GM19193 (cell line): ENCODE measurements at regions not wholly inside any gene's neighbourhood (a gene's known extent, or its start where the extent isn't known, plus 50 kb on each side); places are given as distances from the start of the nearest gene placed in this dataset.

ENCODE experiments used
- POLR2A ChIP-seq: IDR thresholded peaks from 4 replicates; pipeline ENCODE4 v1.6.1; 2011; ENCODE audit not compliant: insufficient read depth, insufficient read length; ENCODE audit errors: extremely low read depth

DNA sequence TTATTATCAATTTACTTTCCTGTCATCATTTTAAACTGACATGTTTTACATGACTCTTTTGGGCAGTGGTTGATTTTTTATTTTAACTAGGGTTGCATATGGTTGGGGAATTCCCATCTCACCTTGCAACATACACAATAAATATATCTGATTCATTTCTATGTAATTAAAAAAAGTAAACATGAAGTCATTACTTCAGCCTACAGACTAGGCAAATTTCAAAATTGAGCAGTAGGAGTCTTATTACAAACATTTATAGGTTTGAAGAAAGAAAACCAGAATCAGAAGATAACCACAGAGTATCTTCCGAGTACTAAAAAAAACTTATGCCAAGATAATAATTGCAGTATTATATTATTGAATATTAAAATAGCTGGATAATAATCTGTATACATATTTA, 377.0 kb upstream of the VRK2 start:
- no peak for TF ChIP-seq POLR2A

DNA sequence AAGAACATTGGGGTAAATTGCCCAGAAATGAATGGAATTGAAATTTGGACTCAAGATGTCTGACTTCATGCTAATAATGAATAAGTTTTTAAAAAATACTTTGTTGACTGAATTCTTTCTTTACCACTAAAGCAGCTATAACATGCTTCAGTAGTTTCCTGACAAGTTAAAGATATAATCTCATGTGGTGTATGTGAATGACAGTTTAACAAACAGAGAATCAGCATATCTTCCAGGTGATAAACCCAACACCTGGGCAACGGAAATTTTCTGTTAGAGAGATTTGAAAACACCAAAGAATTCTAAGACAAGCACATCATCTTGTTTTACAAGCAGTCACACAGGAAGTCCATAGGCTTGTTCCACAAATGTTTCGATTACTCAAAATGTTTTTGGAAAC, 372.6 kb upstream of the VRK2 start:
- TF ChIP-seq POLR2A: no peak

DNA sequence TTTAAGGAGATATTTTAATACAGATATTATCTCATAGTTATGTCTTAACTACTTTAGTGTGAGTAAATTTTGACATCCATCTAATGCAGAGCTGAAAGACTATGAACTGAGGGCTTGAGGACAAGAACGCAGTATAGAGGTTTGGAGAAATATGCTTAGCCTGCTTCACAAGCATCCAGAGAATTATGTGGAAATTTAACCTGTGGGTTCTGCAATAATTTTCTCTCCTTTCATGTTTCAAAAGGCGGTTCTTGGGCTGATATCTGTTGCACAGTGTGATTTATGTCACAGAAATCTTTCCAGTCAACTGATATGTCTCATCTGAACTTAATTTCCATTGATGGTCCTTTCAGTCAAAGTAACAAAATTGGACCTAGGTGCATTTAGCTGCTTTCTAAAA, 371.9 kb upstream of the VRK2 start:
- no peak for TF ChIP-seq POLR2A

DNA sequence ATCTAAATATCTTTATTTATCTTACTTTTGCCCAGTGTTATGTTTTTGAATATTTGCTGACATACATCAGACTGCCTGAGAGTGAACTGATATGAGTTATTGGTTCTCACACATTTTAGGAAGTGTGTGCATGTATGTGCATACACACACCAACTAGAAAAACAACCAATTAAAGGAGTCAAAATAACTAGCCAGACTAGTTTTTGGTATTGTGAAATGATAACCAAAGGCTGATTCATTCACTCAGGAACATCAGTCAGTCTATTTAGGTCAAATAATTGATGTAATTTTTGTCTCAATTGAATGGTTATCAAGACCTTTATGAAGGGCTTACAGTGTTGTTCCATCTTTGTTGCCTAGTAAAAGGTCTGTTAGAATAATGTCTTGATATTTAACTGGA, 369.3 kb upstream of the VRK2 start:
- no peak for TF ChIP-seq POLR2A

DNA sequence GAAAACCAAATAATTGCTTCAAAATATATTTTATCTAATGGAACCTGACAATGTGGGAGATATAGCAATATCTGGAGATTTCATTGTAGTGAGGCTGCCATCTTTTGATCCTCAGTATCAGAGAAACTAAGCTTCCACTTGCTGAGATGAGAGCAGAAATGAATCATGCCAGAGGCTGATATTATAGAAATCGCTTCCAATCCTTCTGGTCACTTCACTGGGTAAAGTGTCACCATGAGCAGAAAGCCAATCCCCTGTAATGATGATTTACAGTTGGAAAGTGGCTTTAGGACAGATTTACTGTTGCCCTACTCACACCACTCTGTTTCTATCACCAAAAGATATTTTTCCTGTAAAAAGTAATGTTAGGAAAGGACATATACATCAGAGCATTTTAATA, 365.0 kb upstream of the VRK2 start:
- no peak for TF ChIP-seq POLR2A

DNA sequence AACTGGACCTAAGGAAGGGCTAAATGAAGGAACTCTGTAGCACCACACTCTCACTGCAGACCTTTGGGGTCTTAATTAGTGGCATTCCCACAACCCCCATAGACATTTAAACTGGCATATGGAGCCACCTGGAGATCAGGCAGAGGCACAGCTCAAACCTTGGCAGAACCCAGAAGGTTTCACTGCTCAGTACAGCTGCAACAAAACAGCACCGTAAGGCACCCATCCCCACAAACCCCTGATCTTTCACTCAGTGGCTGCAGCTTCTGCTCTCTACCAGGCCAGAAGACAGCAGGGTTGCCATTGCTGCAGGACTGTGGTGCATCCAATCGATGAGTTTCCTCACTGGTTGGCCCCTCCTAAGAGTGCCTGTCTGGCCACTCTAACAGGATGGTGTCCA, 361.6 kb upstream of the VRK2 start:
- no peak for TF ChIP-seq POLR2A

- no peak for TF ChIP-seq POLR2A
These were observed 354.2 kb upstream of the VRK2 start for GRCh38 chr2:57692395-57692794.

GRCh38 chr2:57693177-57693576, 353.4 kb upstream of the VRK2 start:
- no peak for TF ChIP-seq POLR2A

DNA sequence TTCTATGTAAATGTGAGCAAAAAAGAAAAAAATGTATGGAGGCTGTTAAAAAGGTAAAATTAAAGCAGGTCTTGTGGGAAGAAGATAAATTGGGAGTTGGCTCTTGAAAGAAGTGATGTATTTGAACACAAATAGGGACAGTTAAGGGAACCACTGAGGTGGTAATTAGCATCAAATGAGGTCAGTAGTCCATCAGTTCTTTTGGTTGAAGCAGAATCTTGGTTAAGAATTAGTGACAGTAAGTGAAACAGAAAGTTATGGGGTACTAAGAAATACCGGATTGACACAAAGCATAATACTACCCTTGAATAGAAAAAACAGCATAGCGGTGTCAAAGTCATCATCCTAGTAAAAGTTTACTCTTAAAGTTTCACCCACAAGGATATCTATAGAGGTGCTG, 352.6 kb upstream of the VRK2 start:
- TF ChIP-seq POLR2A: no peak

DNA sequence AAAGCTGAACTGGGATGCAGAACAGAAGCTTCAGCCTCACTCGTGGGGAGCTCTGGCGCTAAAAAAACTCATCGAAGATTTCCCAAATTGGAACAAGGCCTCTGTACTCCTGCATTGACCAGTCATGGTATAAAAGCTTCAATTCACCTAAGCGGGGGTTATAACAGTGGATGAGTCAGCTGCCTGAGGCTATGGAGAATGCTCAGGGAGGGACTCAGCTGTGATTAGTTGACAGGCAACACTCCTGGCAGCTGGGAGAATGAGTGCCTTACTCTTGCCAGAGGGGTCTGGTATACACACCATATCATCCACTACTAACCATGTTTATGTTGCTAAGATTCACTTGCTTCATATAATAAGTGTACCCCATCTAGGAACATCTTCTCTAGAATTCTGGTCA, 350.6 kb upstream of the VRK2 start:
- TF ChIP-seq POLR2A: no peak

DNA sequence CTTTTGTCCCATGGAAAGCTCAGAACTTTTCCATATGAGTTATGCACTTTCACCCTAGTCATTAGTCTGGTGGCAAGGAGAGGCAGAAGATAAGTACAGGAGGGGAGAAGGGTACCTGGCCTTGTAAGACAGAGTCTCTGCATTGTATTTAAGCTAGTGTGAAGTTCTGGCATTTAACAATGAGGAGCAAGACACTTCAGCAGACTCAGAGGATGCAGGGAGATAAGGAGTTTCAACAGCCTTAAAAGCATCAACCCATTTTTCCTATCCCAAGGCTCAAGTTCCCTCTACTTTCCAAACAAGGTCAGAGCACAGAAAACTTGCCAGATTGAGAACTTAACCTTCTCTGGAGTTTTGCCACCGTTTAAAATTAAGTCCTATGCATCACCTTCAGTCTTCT, 348.2 kb upstream of the VRK2 start:
- no peak for TF ChIP-seq POLR2A

DNA sequence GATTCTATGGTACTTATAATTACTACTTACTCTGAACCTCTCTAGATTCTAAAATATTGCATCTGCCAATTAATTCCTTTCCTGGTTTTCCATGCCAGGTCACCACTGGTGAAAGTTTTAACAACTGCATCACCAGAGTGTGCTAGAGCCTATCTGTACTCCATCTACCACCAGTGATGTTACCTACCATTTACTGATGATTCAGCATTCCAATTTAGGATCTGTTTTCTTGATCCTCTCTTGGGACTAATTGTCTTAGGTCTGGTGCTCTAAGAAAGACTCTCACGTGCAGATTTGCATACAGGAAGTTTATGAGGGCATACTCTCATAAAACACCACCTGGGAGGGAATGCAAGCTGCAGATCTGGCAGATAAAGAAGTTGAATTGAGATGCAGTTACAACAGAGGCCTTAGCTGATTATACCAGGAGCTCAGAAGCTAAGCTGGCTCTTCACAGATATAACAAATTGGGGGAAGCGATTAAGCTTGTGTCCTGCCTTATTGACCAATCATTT, 347.6 kb upstream of the VRK2 start:
- TF ChIP-seq POLR2A: no peak

- TF ChIP-seq POLR2A: no peak
These were observed 345.2 kb upstream of the VRK2 start for GRCh38 chr2:57701391-57701791.

GRCh38 chr2:57703407-57703806, 343.2 kb upstream of the VRK2 start:
- TF ChIP-seq POLR2A: no peak

GRCh38 chr2:57711991-57712390, 334.6 kb upstream of the VRK2 start:
- TF ChIP-seq POLR2A: no peak

DNA sequence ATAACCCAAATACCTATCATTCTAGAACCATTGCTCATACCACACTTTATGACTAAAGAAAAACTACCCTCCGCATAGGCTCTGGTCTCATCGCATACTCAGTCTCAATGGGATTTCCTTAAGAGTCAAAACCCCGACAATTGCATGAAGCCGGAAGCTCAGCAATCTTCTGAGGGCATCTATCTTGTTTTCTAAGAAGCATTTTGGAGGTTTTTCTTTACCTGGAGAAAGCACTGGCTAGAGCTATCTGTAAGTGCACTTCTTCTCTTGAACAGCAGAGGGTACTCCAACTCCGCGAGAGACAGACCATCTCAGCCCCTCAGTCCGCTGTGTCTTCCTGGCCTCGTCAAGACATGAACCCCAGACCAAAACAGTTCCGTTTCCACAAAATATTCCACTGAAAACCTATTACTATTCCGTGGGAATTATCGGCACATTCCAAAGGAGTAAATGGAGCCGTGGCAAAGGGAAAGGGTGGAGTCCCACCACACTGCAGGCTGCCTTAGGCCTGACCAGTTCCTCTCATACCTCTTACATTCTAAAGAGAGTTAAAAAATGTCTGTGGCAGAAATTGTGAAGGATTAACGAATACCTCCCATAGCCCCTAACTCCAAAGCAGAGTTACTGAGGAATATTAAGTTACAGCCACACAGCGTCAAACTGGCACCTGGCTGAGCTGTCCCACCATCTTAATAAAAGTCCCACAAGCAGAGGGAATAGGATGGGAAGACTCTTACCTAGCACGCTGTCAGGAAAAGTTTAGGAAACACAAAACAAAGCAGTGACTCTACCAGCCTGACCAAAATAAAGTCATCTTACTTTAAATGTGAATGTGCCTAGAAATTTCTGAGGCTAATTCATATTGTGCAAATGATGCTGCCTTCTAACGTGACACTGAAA, 325.6 kb upstream of the VRK2 start:
- TF ChIP-seq POLR2A: no peak
